OCI-LY1 (cell line): ENCODE measurements at regions not wholly inside any gene's neighbourhood (a gene's known extent, or its start where the extent isn't known, plus 50 kb on each side); places are given as distances from the start of the nearest gene placed in this dataset.

Experiments
- H2AFZ ChIP-seq: fragments of 200-600 bp; sonication (generic), shearing (Covaris generic); 2 replicates; pipeline ENCODE4 v1.6.0; 2014; ENCODE audit warnings: antibody characterized with exemption, mild to moderate bottlenecking, low read length
- H3F3A ChIP-seq: fragments of 200-600 bp; sonication (generic), shearing (Covaris generic); 2 replicates; pipeline ENCODE4 v1.6.0; 2014; ENCODE audit warnings: mild to moderate bottlenecking, antibody characterized with exemption, low read length, moderate library complexity; ENCODE audit not compliant: insufficient read depth
- H3K27ac ChIP-seq: fragments of 200-600 bp; sonication (generic); 2 replicates; pipeline ENCODE4 v1.5.1; 2014; ENCODE audit warnings: low read length, mixed run types, mild to moderate bottlenecking, low read depth; ENCODE audit not compliant: poor library complexity, severe bottlenecking
- H3K27me3 ChIP-seq: fragments of 200-600 bp; sonication (generic); 2 replicates; pipeline ENCODE4 v1.6.0; 2014; ENCODE audit warnings: antibody characterized with exemption, mild to moderate bottlenecking, low read length, moderate library complexity; ENCODE audit not compliant: insufficient read depth
- H3K36me3 ChIP-seq: fragments of 200-600 bp; sonication (generic); 2 replicates; pipeline ENCODE4 v1.6.1; 2014; ENCODE audit warnings: mild to moderate bottlenecking, antibody characterized with exemption, low read length, moderate library complexity, mixed read lengths; ENCODE audit not compliant: insufficient read depth
- H3K4me1 ChIP-seq: fragments of 200-600 bp; sonication (generic); 2 replicates; pipeline ENCODE4 v1.5.1; 2014; ENCODE audit warnings: mild to moderate bottlenecking, low read length, moderate library complexity; ENCODE audit not compliant: insufficient read depth, severe bottlenecking
- H3K4me2 ChIP-seq: fragments of 200-600 bp; sonication (generic), shearing (Covaris generic); 2 replicates; pipeline ENCODE4 v1.6.1; 2014; ENCODE audit warnings: low read length
- H3K4me3 ChIP-seq: fragments of 200-600 bp; sonication (generic); 2 replicates; pipeline ENCODE4 v1.5.1; 2014; ENCODE audit warnings: low read length, low read depth, mild to moderate bottlenecking, mixed read lengths; ENCODE audit not compliant: poor library complexity, severe bottlenecking
- H3K79me2 ChIP-seq: fragments of 200-600 bp; shearing (Covaris generic); 2 replicates; pipeline ENCODE4 v1.6.1; 2016; ENCODE audit warnings: mixed run types, low read length, mixed read lengths; ENCODE audit not compliant: insufficient read depth
- H3K9ac ChIP-seq: fragments of 200-600 bp; sonication (generic), shearing (Covaris generic); 2 replicates; pipeline ENCODE4 v1.6.1; 2014; ENCODE audit warnings: mild to moderate bottlenecking, low read length, mixed read lengths
- H3K9me2 ChIP-seq: fragments of 200-600 bp; sonication (generic), shearing (Covaris generic); 2 replicates; pipeline ENCODE4 v1.6.1; 2014; ENCODE audit warnings: low read depth, mild to moderate bottlenecking, low read length, mixed read lengths
- H3K9me3 ChIP-seq: fragments of 200-600 bp; shearing (Covaris generic); 2 replicates; pipeline ENCODE4 v1.6.1; 2014; ENCODE audit warnings: low read length, mixed read lengths
- H4K20me1 ChIP-seq: fragments of 200-600 bp; sonication (generic), shearing (Covaris generic); 2 replicates; pipeline ENCODE4 v1.6.0; 2016; ENCODE audit warnings: mild to moderate bottlenecking, low read length; ENCODE audit not compliant: insufficient read depth
- CTCF ChIP-seq: fragments of 200-600 bp; sonication (generic), shearing (Covaris generic); IDR thresholded peaks from 2 replicates; pipeline ENCODE4 v1.5.1; 2017; ENCODE audit warnings: mild to moderate bottlenecking, antibody characterized with exemption, low read length, moderate library complexity, mixed read lengths
- EZH2 ChIP-seq: fragments of 200-600 bp; sonication (generic), shearing (Covaris generic); IDR thresholded peaks from 2 replicates; pipeline ENCODE4 v1.8.0; 2017; ENCODE audit warnings: borderline replicate concordance, mixed run types, mild to moderate bottlenecking, antibody characterized with exemption, low read length, moderate library complexity, mixed read lengths

DNA sequence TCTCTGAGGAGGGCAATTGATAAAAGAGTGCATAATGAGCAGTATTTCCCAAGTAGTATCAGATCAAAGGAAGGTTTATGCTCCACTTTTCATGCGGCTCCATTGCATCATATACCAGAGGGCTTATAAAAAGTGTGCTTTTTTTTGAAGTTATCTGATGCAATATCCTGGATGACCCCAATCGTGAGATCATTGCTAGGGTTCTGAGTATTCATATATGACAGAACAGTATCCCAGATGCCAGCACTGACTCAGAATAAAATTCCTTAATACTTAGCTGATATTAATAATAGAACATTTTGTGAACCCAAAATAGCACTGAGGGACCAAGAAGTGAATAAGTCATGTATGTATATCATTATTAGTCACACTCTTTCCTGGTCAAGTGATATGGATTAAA, 945.5 kb upstream of the AGA start:
- Histone ChIP-seq H3K27ac (no peak overlapping the region), H3K4me3 (no peak overlapping the region), H3K36me3 (no peaks in the 10 kb centered on the region), H4K20me1 (no peaks in the 10 kb centered on the region), H3K79me2 (no peaks in the 10 kb centered on the region), H3K4me2 (no peak overlapping the region), H3K27me3 (no peaks in the 10 kb centered on the region), H3K9me3 (no peaks in the 10 kb centered on the region), H3F3A (no peaks in the 10 kb centered on the region), H2AFZ (no peak overlapping the region), H3K4me1 (no peaks in the 10 kb centered on the region), H3K9me2 (no peaks in the 10 kb centered on the region), H3K9ac (no peak overlapping the region)
- TF ChIP-seq CTCF, result no peak

- no peaks in the 10 kb centered on the region for H3K9me3 ChIP-seq
Measured at GRCh38 chr4:178395798-178396197, 953.6 kb upstream of the AGA start.

DNA sequence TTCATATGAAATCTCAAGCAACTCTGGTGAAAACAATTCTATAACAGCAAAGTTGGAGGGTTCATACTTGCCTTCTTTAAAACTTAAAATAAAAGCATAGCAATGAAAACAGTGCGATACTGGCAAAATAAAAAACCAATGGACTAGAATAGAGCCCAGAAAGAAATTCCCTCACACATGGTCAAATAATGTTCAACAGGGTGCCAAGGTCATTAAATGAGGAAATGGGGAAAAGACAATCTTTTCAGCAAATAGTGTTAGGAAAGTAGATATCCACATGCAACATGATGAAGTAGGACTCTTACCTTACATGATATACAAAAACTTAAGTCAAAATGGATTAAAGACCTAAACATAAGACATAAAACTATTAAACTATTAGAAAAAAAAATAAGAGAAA, 970.2 kb upstream of the AGA start:
- no peak for TF ChIP-seq CTCF
- TF ChIP-seq EZH2, result no peak
- H4K20me1 ChIP-seq, result no peaks in the 10 kb centered on the region
- H3K4me3 ChIP-seq, result no peak overlapping the region
- H3K27me3 ChIP-seq, result no peaks in the 10 kb centered on the region
- no peaks in the 10 kb centered on the region for H3K4me1 ChIP-seq
- no peak overlapping the region for H3K27ac ChIP-seq
- no peaks in the 10 kb centered on the region for H3K79me2 ChIP-seq
- H3K9me2 ChIP-seq, result no peaks in the 10 kb centered on the region
- H3K9me3 ChIP-seq, result no peaks in the 10 kb centered on the region
- no peak overlapping the region for H3K4me2 ChIP-seq
- no peaks in the 10 kb centered on the region for H3F3A ChIP-seq
- no peaks in the 10 kb centered on the region for H3K36me3 ChIP-seq
- H2AFZ ChIP-seq, result no peak overlapping the region
- H3K9ac ChIP-seq, result no peak overlapping the region

More at GRCh38 chr4:178395798-178396197, 953.6 kb upstream of the AGA start:
- H3K79me2 ChIP-seq, result no peaks in the 10 kb centered on the region
- no peak overlapping the region for H3K9ac ChIP-seq
- no peak overlapping the region for H2AFZ ChIP-seq
- H3K4me1 ChIP-seq, result no peaks in the 10 kb centered on the region
- no peak overlapping the region for H3K4me3 ChIP-seq
- no peak overlapping the region for H3K27ac ChIP-seq
- TF ChIP-seq CTCF (peak; percentile 26; the same call in 1 of the 2 replicates), EZH2 (no peak)
- H3K36me3 ChIP-seq, result no peaks in the 10 kb centered on the region
- no peaks in the 10 kb centered on the region for H4K20me1 ChIP-seq
- H3K9me2 ChIP-seq, result no peaks in the 10 kb centered on the region
- H3K27me3 ChIP-seq, result no peaks in the 10 kb centered on the region
- H3K4me2 ChIP-seq, result no peak overlapping the region
- H3F3A ChIP-seq, result no peaks in the 10 kb centered on the region
